HCT116 (cell line): ENCODE measurements at regions not wholly inside any gene's neighbourhood (a gene's known extent, or its start where the extent isn't known, plus 50 kb on each side); places are given as distances from the start of the nearest gene placed in this dataset.

Experiments used
- ATAC-seq: fragments of 200-7000 bp; cut with Tn5 transposase; 2 replicates; pipeline ENCODE4 v1.9.1; 2020; ENCODE audit warnings: mild to moderate bottlenecking, moderate library complexity
- BruUV-seq: library from RNA; stranded (reverse); fragments of 400-500 nt; replicated peaks from 2 replicates; lab custom pipeline; 2021; lab: Mats Ljungman, UMichigan
- CTCF ChIA-PET: fragments of 300-600 bp; sonication (Branson Sonifier 250); formaldehyde crosslinking; loops from one replicate; lab custom pipeline; 2021; ENCODE audit warnings: antibody characterized with exemption; lab: Charles Lee
- POLR2A ChIA-PET: fragments of 300-600, 350-600 bp; sonication (Branson Sonifier 250); formaldehyde crosslinking; loops from one replicate; lab custom pipeline; 2021; ENCODE audit warnings: antibody characterized with exemption; lab: Charles Lee
- RAD21 ChIA-PET, 2 experiments: fragments of 300-600 bp; sonication (Branson Sonifier 250); formaldehyde crosslinking; loops; one replicate each; lab custom pipeline; 2023; ENCODE audit warnings: low total read pairs in 2 of 2; ENCODE audit not compliant: uncharacterized antibody in 2 of 2, unreplicated experiment in 2 of 2, low non-redundant PET in 1 of 2; lab: Charles Lee
- DNase-seq: peaks from one replicate; pipeline ENCODE4 v3.0.0-alpha.2; 2010; ENCODE audit warnings: low read depth, low spot score
- H2AFZ ChIP-seq: fragments of 200-600 bp; shearing (Covaris generic), sonication (generic); 2 replicates; pipeline ENCODE4 v1.6.1; 2017; ENCODE audit warnings: low read depth, mixed run types, mixed read lengths, antibody characterized with exemption, low read length; ENCODE audit not compliant: poor library complexity, severe bottlenecking
- H3K27ac ChIP-seq: 2 replicates; pipeline ENCODE4 v1.5.1; 2012; ENCODE audit warnings: low read depth, low read length
- H3K27me3 ChIP-seq: fragments of 200-600 bp; sonication (generic); 2 replicates; pipeline ENCODE4 v1.6.1; 2016; ENCODE audit warnings: mixed run types, low read length, mixed read lengths; ENCODE audit not compliant: insufficient read depth
- H3K36me3 ChIP-seq, 2 experiments: fragments of 200-500 bp in 1 of 2; fragments of 200-600 bp in 1 of 2; sonication (Bioruptor generic) in 1 of 2; sonication (generic) in 1 of 2; 2 replicates each; pipeline versions ENCODE4 v1.5.1 to v1.6.1; 2014 to 2016; ENCODE audit warnings: low read length in 2 of 2, inconsistent platforms in 1 of 2, mixed read lengths in 1 of 2, mixed run types in 1 of 2; ENCODE audit not compliant: insufficient read depth in 2 of 2, control insufficient read depth in 1 of 2
- H3K4me1 ChIP-seq, 2 experiments: fragments of 200-600 bp in 1 of 2; sonication (generic) in 1 of 2; 2 replicates each; pipeline versions ENCODE4 v1.5.1 to v1.6.1; 2012 to 2017; ENCODE audit warnings: low read length in 2 of 2, inconsistent platforms in 1 of 2, mild to moderate bottlenecking in 1 of 2, mixed read lengths in 1 of 2, mixed run types in 1 of 2, moderate library complexity in 1 of 2; ENCODE audit not compliant: insufficient read depth in 2 of 2, control insufficient read depth in 1 of 2
- H3K4me2 ChIP-seq: fragments of 200-600 bp; sonication (generic); 2 replicates; pipeline ENCODE4 v1.6.1; 2017; ENCODE audit warnings: mixed run types, low read length, mixed read lengths
- H3K4me3 ChIP-seq, 2 experiments: fragments of 200-600 bp in 1 of 2; sonication (generic) in 1 of 2; replicated peaks in 1 of 2; 2 replicates each; pipeline ENCODE4 v1.5.1; 2011 to 2016; ENCODE audit warnings: low read length in 2 of 2, control low read depth in 1 of 2, low read depth in 1 of 2, mild to moderate bottlenecking in 1 of 2, mixed read lengths in 1 of 2, mixed run types in 1 of 2
- H3K79me2 ChIP-seq: fragments of 200-600 bp; sonication (generic); 2 replicates; pipeline ENCODE4 v1.6.1; 2017; ENCODE audit warnings: mild to moderate bottlenecking, mixed run types, low read length, moderate library complexity, mixed read lengths; ENCODE audit not compliant: insufficient read depth
- H3K9ac ChIP-seq: fragments of 200-600 bp; sonication (generic); 2 replicates; pipeline ENCODE4 v1.6.1; 2016; ENCODE audit warnings: low read length, mixed read lengths
- H3K9me2 ChIP-seq: fragments of 200-600 bp; sonication (generic), shearing (Covaris generic); 2 replicates; pipeline ENCODE4 v1.6.1; 2017; ENCODE audit warnings: mixed run types, mild to moderate bottlenecking, moderate library complexity; ENCODE audit not compliant: insufficient read depth
- H3K9me3 ChIP-seq, 2 experiments: fragments of 200-500 bp in 1 of 2; fragments of 200-600 bp in 1 of 2; sonication (Bioruptor generic) in 1 of 2; sonication (generic) in 1 of 2; 2 replicates each; pipeline ENCODE4 v1.6.1; 2014 to 2017; ENCODE audit warnings: low read length in 2 of 2, mixed read lengths in 2 of 2, inconsistent platforms in 1 of 2, low read depth in 1 of 2, mild to moderate bottlenecking in 1 of 2, mixed run types in 1 of 2, moderate library complexity in 1 of 2; ENCODE audit not compliant: control insufficient read depth in 1 of 2, insufficient read depth in 1 of 2
- H4K20me1 ChIP-seq: fragments of 200-600 bp; sonication (generic), shearing (Covaris generic); 2 replicates; pipeline ENCODE4 v1.6.1; 2017; ENCODE audit warnings: mixed run types, mild to moderate bottlenecking, moderate library complexity; ENCODE audit not compliant: insufficient read depth
- ATF3 ChIP-seq: IDR thresholded peaks from 2 replicates; pipeline ENCODE4 v1.6.1; 2012
- CBX3 ChIP-seq: IDR thresholded peaks from 2 replicates; pipeline ENCODE4 v1.6.1; 2012; ENCODE audit warnings: low read depth
- CEBPB ChIP-seq: IDR thresholded peaks from 2 replicates; pipeline ENCODE4 v1.6.1; 2012; ENCODE audit warnings: low read depth
- FOSL1 ChIP-seq: IDR thresholded peaks from 2 replicates; pipeline ENCODE4 v1.6.1; 2012; ENCODE audit warnings: low read depth
- POLR2AphosphoS5 ChIP-seq: IDR thresholded peaks from 2 replicates; pipeline ENCODE4 v1.6.1; 2011; ENCODE audit warnings: mild to moderate bottlenecking, low read depth, low read length, moderate library complexity
- SRF ChIP-seq: IDR thresholded peaks from 2 replicates; pipeline ENCODE4 v1.6.1; 2012; ENCODE audit warnings: low read depth
- TCF7L2 ChIP-seq: IDR thresholded peaks from 2 replicates; pipeline ENCODE4 v1.7.0; 2011; ENCODE audit warnings: borderline replicate concordance, inconsistent platforms; ENCODE audit not compliant: insufficient read depth, insufficient read length; ENCODE audit errors: extremely low read depth
- ZFX ChIP-seq: fragments of 450-650 bp; IDR thresholded peaks from 2 replicates; pipeline ENCODE4 v1.6.1; 2017
- ZNF274 ChIP-seq: fragments of 200-500 bp; sonication (Bioruptor generic); IDR thresholded peaks from 2 replicates; pipeline ENCODE4 v1.6.1; 2014; ENCODE audit warnings: mild to moderate bottlenecking, low read depth, low read length, inconsistent platforms
- intact Hi-C: fragments of 100-400 bp; cut with micrococcal nuclease; formaldehyde crosslinking; loops from 2 replicates; pipeline ENCODE4 v1.10.0; 2022

- ChIA-PET POLR2A (no interaction called here), RAD21 (no interaction called here), CTCF (no interaction called here)
- DNase-seq (no peak), ATAC-seq (no peak)
- Histone ChIP-seq H3K9me2 (no peaks in the 10 kb centered on the region), H3K4me2 (no peak overlapping the region), H3K9ac (no peak overlapping the region), H2AFZ (no peak overlapping the region), H3K4me3 (no peak overlapping the region), H3K9me3 (peaks cover 0 to 9% of the 10 kb centered on the region in 2 experiments; a peak in 1 of 4 replicates), H3K36me3 (no peaks in the 10 kb centered on the region), H3K79me2 (no peaks in the 10 kb centered on the region), H3K27ac (no peak overlapping the region), H3K4me1 (no peaks in the 10 kb centered on the region), H4K20me1 (no peaks in the 10 kb centered on the region), H3K27me3 (no peaks in the 10 kb centered on the region)
- no TSS peak for BruUV-seq
- intact Hi-C loops = no loop called here
- TF ChIP-seq ZNF274 (no peak), POLR2AphosphoS5 (no peak), TCF7L2 (no peak), ZFX (no peak), CBX3 (no peak)
These were observed 149.7 kb upstream of the PIK3C3 start for GRCh38 chr18:41805341-41805740.

- RAD21 ChIA-PET = no interaction called here
- no peaks in the 10 kb centered on the region for H4K20me1 ChIP-seq
- H3K27me3 ChIP-seq = no peaks in the 10 kb centered on the region
- BruUV-seq = no TSS peak
- no peaks in the 10 kb centered on the region for H3K36me3 ChIP-seq
- H3K4me2 ChIP-seq = no peak overlapping the region
- H2AFZ ChIP-seq = no peak overlapping the region
- POLR2A ChIA-PET = no interaction called here
- intact Hi-C loops = no loop called here
- no peak for DNase-seq
- H3K4me3 ChIP-seq = no peak overlapping the region
- H3K27ac ChIP-seq = no peak overlapping the region
- no peaks in the 10 kb centered on the region for H3K9me2 ChIP-seq
- TF ChIP-seq SRF = no peak
- TF ChIP-seq FOSL1 = no peak
- TF ChIP-seq CEBPB = no peak
- no peak for TF ChIP-seq ZFX
- TF ChIP-seq ATF3 = no peak
- H3K79me2 ChIP-seq = no peaks in the 10 kb centered on the region
- no peak for ATAC-seq
- CTCF ChIA-PET = no interaction called here
- no peaks in the 10 kb centered on the region for H3K4me1 ChIP-seq
- H3K9me3 ChIP-seq = peaks cover 3 to 5% of the 10 kb centered on the region in 2 experiments; a peak in 1 of 4 replicates
- H3K9ac ChIP-seq = no peak overlapping the region
These were observed 156.2 kb upstream of the PIK3C3 start for GRCh38 chr18:41798879-41799278.
